ENCODE measurements at regions not wholly inside any gene's neighbourhood (a gene's known extent, or its start where the extent isn't known, plus 50 kb on each side); places are given as distances from the start of the nearest gene placed in this dataset.

- H3K4me1 ChIP-seq: no peaks in the 10 kb centered on the region
- H3K27ac ChIP-seq: no peak overlapping the region
- intact Hi-C loops (cut with DNase I): loop anchor here (5.0 kb wide), 1 partner anchor 146 kb away; no protein-coding TSS in a partner anchor
- 73 to 78% methylated on average over 2 of the region's 2 CpGs for WGBS, 2 donors
- no peaks in the 10 kb centered on the region for H3K9me3 ChIP-seq
- no peaks in the 10 kb centered on the region for H3K36me3 ChIP-seq
- H3K27me3 ChIP-seq: no peaks in the 10 kb centered on the region
- DNase-seq: no peak
- TF ChIP-seq, protein P1, sequence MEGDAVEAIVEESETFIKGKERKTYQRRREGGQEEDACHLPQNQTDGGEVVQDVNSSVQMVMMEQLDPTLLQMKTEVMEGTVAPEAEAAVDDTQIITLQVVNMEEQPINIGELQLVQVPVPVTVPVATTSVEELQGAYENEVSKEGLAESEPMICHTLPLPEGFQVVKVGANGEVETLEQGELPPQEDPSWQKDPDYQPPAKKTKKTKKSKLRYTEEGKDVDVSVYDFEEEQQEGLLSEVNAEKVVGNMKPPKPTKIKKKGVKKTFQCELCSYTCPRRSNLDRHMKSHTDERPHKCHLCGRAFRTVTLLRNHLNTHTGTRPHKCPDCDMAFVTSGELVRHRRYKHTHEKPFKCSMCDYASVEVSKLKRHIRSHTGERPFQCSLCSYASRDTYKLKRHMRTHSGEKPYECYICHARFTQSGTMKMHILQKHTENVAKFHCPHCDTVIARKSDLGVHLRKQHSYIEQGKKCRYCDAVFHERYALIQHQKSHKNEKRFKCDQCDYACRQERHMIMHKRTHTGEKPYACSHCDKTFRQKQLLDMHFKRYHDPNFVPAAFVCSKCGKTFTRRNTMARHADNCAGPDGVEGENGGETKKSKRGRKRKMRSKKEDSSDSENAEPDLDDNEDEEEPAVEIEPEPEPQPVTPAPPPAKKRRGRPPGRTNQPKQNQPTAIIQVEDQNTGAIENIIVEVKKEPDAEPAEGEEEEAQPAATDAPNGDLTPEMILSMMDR (IDR thresholded peaks at IDR 0.05): no peak
- TF ChIP-seq POLR2A (IDR thresholded peaks at IDR 0.05): no peak
- no peak overlapping the region for H3K4me3 ChIP-seq (replicated peaks in 1 of 3)
These were observed 101.4 kb upstream of the BEND6 start for GRCh38 chr6:56853541-56853940.

GRCh38 chr6:56852260-56853010 lies 102.5 kb upstream of the BEND6 start:
- H3K27me3 ChIP-seq: no peaks in the 10 kb centered on the region
- H3K27ac ChIP-seq: no peak overlapping the region
- TF ChIP-seq POLR2A (IDR thresholded peaks at IDR 0.05): no peak
- TF ChIP-seq, protein P1 (IDR thresholded peaks at IDR 0.05): no peak
- intact Hi-C loops (cut with DNase I): loop anchor here (5.0 kb wide), 1 partner anchor 145 kb away; no protein-coding TSS in a partner anchor
- no peak for DNase-seq
- no peaks in the 10 kb centered on the region for H3K9me3 ChIP-seq
- H3K4me3 ChIP-seq (replicated peaks in 1 of 3): no peak overlapping the region
- 37 to 47% methylated on average over 6 of the region's 6 CpGs for WGBS, 2 donors
- no peaks in the 10 kb centered on the region for H3K36me3 ChIP-seq
- no peaks in the 10 kb centered on the region for H3K4me1 ChIP-seq

DNA sequence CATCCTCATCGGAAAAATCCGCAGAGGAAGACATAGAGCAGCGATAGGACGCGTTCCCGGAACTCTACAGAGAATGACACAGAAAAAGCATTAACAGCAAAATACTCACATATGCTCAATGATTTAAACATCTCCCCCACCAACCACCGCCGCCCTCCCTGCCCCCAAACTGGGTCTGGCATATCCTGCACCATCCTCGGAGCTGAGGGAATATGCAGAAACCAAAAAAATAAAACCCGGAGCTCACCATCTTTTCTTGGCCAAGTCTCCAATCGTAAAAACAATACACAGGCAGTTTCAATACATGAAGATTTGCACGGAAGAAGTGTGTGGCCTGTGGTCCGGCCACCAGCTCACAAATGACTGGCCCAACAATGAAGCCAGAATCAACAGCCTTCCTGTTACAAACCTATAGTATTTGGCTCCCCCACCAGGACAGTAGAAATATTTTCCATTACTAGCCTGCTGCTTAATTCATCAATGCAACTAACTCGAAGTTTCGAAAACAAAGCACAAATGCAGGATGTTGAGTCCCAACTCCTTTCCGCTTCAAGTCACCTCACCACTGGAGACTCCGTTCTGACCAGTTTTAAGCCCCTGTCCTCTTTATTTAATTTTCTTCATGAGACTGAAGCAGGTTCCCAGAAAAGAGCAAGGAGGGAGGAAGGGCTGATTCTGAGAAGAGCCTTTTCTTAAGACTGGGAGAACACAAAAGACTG lies 103.2 kb upstream of the BEND6 start:
- peak overlapping the region in 1 of 3 donors; percentile 23 for H3K27ac ChIP-seq
- TF ChIP-seq, protein P1 (IDR thresholded peaks at IDR 0.05): peak in 5 of 6 experiments; percentile 20 to 83 (median 60)
- TF ChIP-seq POLR2A (IDR thresholded peaks at IDR 0.05): no peak
- H3K36me3 ChIP-seq: no peaks in the 10 kb centered on the region
- peak overlapping the region in 1 of 3 donors; percentile 10 for H3K4me3 ChIP-seq (replicated peaks in 1 of 3)
- WGBS, 2 donors: 3 to 8% methylated on average over 17 of the region's 17 CpGs
- intact Hi-C loops (cut with DNase I): loop anchor here (5.0 kb wide), 1 partner anchor 144 kb away; no protein-coding TSS in a partner anchor
- no peaks in the 10 kb centered on the region for H3K9me3 ChIP-seq
- H3K4me1 ChIP-seq: no peaks in the 10 kb centered on the region
- H3K27me3 ChIP-seq: no peaks in the 10 kb centered on the region
- DNase-seq: peak; percentile 13 to 28

DNA sequence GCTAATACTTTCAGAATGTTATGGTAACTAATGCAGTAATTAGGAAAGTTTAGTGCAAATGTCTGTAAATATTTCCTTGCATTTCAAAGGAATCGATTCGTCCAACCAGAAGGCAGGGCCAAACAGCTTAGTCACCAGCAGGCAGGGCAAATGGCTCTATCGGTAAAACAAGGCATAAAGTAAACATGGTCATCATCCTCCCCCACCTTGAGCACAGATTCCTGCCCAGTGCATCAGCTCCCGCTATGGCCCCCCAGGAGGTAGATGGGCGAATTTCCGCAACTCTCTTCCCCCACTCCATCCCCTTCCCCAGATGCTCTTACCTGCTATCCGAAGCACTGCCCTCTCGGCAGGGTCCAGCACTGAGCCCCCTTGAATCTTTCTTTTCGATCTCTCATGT lies 103.8 kb upstream of the BEND6 start:
- Histone ChIP-seq H3K27me3 (no peaks in the 10 kb centered on the region), H3K27ac (peak overlapping the region in 1 of 3 donors; percentile 23), H3K4me3 (replicated peaks in 1 of 3) (peak overlapping the region in 1 of 3 donors; percentile 10), H3K4me1 (no peaks in the 10 kb centered on the region), H3K36me3 (no peaks in the 10 kb centered on the region), H3K9me3 (no peaks in the 10 kb centered on the region)
- intact Hi-C loops (cut with DNase I): loop anchor here (5.0 kb wide), 1 partner anchor 144 kb away; no protein-coding TSS in a partner anchor
- no peak for TF ChIP-seq POLR2A (IDR thresholded peaks at IDR 0.05)
- TF ChIP-seq, protein P1 (IDR thresholded peaks at IDR 0.05): no peak
- WGBS, 2 donors: 19 to 29% methylated on average over 9 of the region's 9 CpGs
- no peak for DNase-seq

Data from thyroid gland (tissue), 4 donors.